Calu3 (cell line): ENCODE measurements at regions not wholly inside any gene's neighbourhood (a gene's known extent, or its start where the extent isn't known, plus 50 kb on each side); places are given as distances from the start of the nearest gene placed in this dataset.

Experiments used
- BruUV-seq: library from RNA; stranded (reverse); fragments of 400-500 nt; replicated peaks from 2 replicates; lab custom pipeline; 2021; lab: Mats Ljungman, UMichigan
- CTCF ChIA-PET: fragments of 300-600 bp; sonication (Branson Sonifier 250); formaldehyde crosslinking; loops from one replicate; lab custom pipeline; 2022; ENCODE audit warnings: antibody characterized with exemption; lab: Charles Lee
- DNase-seq: peaks from one replicate; pipeline ENCODE4 v3.0.0; 2022
- H3K27ac Mint-ChIP-seq: one replicate; pipeline ENCODE4 v1.8.0; 2022; ENCODE audit warnings: mixed read lengths; ENCODE audit not compliant: unreplicated experiment
- H3K27me3 Mint-ChIP-seq: one replicate; pipeline ENCODE4 v1.8.0; 2022; ENCODE audit warnings: mixed read lengths; ENCODE audit not compliant: unreplicated experiment
- H3K36me3 Mint-ChIP-seq: one replicate; pipeline ENCODE4 v1.8.0; 2022; ENCODE audit warnings: mild to moderate bottlenecking, moderate library complexity, mixed read lengths; ENCODE audit not compliant: insufficient read depth, unreplicated experiment
- H3K4me1 Mint-ChIP-seq: one replicate; pipeline ENCODE4 v1.8.0; 2022; ENCODE audit warnings: mild to moderate bottlenecking, low read depth, mixed read lengths; ENCODE audit not compliant: unreplicated experiment
- H3K4me3 Mint-ChIP-seq: one replicate; pipeline ENCODE4 v1.8.0; 2022; ENCODE audit warnings: mild to moderate bottlenecking, low read depth, moderate library complexity, mixed read lengths; ENCODE audit not compliant: unreplicated experiment
- H3K9me3 Mint-ChIP-seq: one replicate; pipeline ENCODE4 v1.8.0; 2022; ENCODE audit warnings: low read depth, mixed read lengths; ENCODE audit not compliant: unreplicated experiment
- intact Hi-C: fragments of 100-400 bp; cut with micrococcal nuclease; formaldehyde crosslinking; loops from one replicate; pipeline ENCODE4 v1.10.0; 2022; ENCODE audit not compliant: unreplicated experiment
- TF ChIP-seq, protein P1 (sequence below): fragments of 200-600 bp; IDR thresholded peaks from one replicate; pipeline ENCODE4 v1.8.0; 2022; ENCODE audit warnings: antibody characterized with exemption; ENCODE audit not compliant: unreplicated experiment

GRCh38 chr3:107438671-107439070, 61.4 kb downstream of the CCDC54 start:
- BruUV-seq, result no TSS peak
- no peaks in the 10 kb centered on the region for H3K4me1 Mint-ChIP-seq
- H3K36me3 Mint-ChIP-seq, result no peaks in the 10 kb centered on the region
- no peak for DNase-seq
- H3K27ac Mint-ChIP-seq, result no peak overlapping the region
- intact Hi-C loops, result no loop called here
- CTCF ChIA-PET, result no interaction called here
- no peaks in the 10 kb centered on the region for H3K9me3 Mint-ChIP-seq
- H3K4me3 Mint-ChIP-seq, result no peak overlapping the region
- H3K27me3 Mint-ChIP-seq, result no peaks in the 10 kb centered on the region
- TF ChIP-seq, protein P1, sequence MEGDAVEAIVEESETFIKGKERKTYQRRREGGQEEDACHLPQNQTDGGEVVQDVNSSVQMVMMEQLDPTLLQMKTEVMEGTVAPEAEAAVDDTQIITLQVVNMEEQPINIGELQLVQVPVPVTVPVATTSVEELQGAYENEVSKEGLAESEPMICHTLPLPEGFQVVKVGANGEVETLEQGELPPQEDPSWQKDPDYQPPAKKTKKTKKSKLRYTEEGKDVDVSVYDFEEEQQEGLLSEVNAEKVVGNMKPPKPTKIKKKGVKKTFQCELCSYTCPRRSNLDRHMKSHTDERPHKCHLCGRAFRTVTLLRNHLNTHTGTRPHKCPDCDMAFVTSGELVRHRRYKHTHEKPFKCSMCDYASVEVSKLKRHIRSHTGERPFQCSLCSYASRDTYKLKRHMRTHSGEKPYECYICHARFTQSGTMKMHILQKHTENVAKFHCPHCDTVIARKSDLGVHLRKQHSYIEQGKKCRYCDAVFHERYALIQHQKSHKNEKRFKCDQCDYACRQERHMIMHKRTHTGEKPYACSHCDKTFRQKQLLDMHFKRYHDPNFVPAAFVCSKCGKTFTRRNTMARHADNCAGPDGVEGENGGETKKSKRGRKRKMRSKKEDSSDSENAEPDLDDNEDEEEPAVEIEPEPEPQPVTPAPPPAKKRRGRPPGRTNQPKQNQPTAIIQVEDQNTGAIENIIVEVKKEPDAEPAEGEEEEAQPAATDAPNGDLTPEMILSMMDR, result no peak

DNA sequence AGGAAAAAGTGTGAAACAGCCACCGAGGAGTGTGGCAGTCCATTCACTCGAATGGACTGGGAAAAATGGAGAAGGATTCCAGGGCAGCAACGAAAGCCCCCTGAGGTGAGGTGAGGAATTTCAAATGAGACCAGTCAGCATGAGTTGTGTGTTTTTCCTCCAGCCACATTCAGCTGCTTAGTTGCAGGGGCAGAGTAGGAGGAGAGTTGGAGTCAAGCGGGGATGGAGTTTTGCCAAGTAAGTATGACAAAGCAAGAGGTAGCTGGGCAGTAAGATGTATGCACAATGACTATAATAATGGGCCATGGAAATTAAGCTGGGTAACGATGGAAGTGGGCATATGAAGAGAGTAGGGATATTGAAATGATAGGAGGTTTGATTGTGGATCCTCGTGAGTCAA, 64.4 kb downstream of the CCDC54 start:
- intact Hi-C loops, result no loop called here
- H3K27ac Mint-ChIP-seq, result no peak overlapping the region
- no peaks in the 10 kb centered on the region for H3K36me3 Mint-ChIP-seq
- TF ChIP-seq, protein P1, result no peak
- H3K4me1 Mint-ChIP-seq, result no peaks in the 10 kb centered on the region
- DNase-seq, result no peak
- H3K4me3 Mint-ChIP-seq, result no peak overlapping the region
- H3K9me3 Mint-ChIP-seq, result no peaks in the 10 kb centered on the region
- H3K27me3 Mint-ChIP-seq, result no peaks in the 10 kb centered on the region
- CTCF ChIA-PET, result no interaction called here
- BruUV-seq, result no TSS peak

- intact Hi-C loops, result no loop called here
- Mint-ChIP-seq H3K4me3 (no peak overlapping the region), H3K36me3 (no peaks in the 10 kb centered on the region), H3K27me3 (no peaks in the 10 kb centered on the region), H3K4me1 (no peaks in the 10 kb centered on the region), H3K27ac (no peak overlapping the region), H3K9me3 (no peaks in the 10 kb centered on the region)
- DNase-seq, result no peak
- TF ChIP-seq, protein P1, result no peak
- BruUV-seq, result no TSS peak
- CTCF ChIA-PET, result interaction anchor here (0.7 to 1.1 kb wide), 2 partner anchors 12 to 582 kb away, joined by 3 read pairs; no protein-coding TSS in a partner anchor
These were observed 66.2 kb downstream of the CCDC54 start for GRCh38 chr3:107443461-107443860.

GRCh38 chr3:107446706-107447105, 69.5 kb downstream of the CCDC54 start:
- no peaks in the 10 kb centered on the region for H3K9me3 Mint-ChIP-seq
- no peaks in the 10 kb centered on the region for H3K36me3 Mint-ChIP-seq
- H3K27me3 Mint-ChIP-seq, result no peaks in the 10 kb centered on the region
- no peak overlapping the region for H3K27ac Mint-ChIP-seq
- DNase-seq, result no peak
- TF ChIP-seq, protein P1, result no peak
- intact Hi-C loops, result no loop called here
- H3K4me1 Mint-ChIP-seq, result no peaks in the 10 kb centered on the region
- H3K4me3 Mint-ChIP-seq, result no peak overlapping the region
- BruUV-seq, result no TSS peak
- CTCF ChIA-PET, result no interaction called here
